HepG2 (cell line): ENCODE measurements at regions not wholly inside any gene's neighbourhood (a gene's known extent, or its start where the extent isn't known, plus 50 kb on each side); places are given as distances from the start of the nearest gene placed in this dataset.

Experiments
- ATF2 ChIP-seq: sonication (generic); formaldehyde crosslinking; IDR thresholded peaks from 2 replicates; pipeline ENCODE4 v1.4.0; 2020; ENCODE audit warnings: missing genetic modification reagents
- DMTF1 ChIP-seq: sonication (generic); formaldehyde crosslinking; IDR thresholded peaks from 2 replicates; pipeline ENCODE4 v1.4.0; 2020; ENCODE audit warnings: mild to moderate bottlenecking, missing genetic modification reagents
- HNRNPK ChIP-seq: fragments of 200-400 bp; formaldehyde crosslinking; IDR thresholded peaks from 2 replicates; pipeline ENCODE4 v1.6.1; 2018; ENCODE audit warnings: low read length, low read depth, moderate library complexity, mild to moderate bottlenecking; ENCODE audit not compliant: poor library complexity, severe bottlenecking
- NFAT5 ChIP-seq: sonication (generic); formaldehyde crosslinking; IDR thresholded peaks from 2 replicates; pipeline ENCODE4 v1.4.0; 2020; ENCODE audit warnings: missing genetic modification reagents
- PRMT3 ChIP-seq: sonication (generic); formaldehyde crosslinking; IDR thresholded peaks from 2 replicates; pipeline ENCODE4 v1.8.1; 2022; ENCODE audit warnings: low read depth, mild to moderate bottlenecking, moderate library complexity, missing genetic modification reagents, borderline replicate concordance
- SP2 ChIP-seq: sonication (generic); formaldehyde crosslinking; IDR thresholded peaks from 2 replicates; pipeline ENCODE4 v1.5.1; 2020; ENCODE audit warnings: mild to moderate bottlenecking, missing genetic modification reagents
- THRA ChIP-seq: sonication (generic); formaldehyde crosslinking; IDR thresholded peaks from 2 replicates; pipeline ENCODE4 v1.4.0; 2020; ENCODE audit warnings: missing genetic modification reagents, borderline replicate concordance
- TIGD3 ChIP-seq: sonication (generic); formaldehyde crosslinking; IDR thresholded peaks from 2 replicates; pipeline ENCODE4 v1.5.1; 2020; ENCODE audit warnings: mild to moderate bottlenecking, missing genetic modification reagents, borderline replicate concordance
- TOE1 ChIP-seq: sonication (generic); formaldehyde crosslinking; IDR thresholded peaks from 2 replicates; pipeline ENCODE4 v1.4.0; 2020; ENCODE audit warnings: mild to moderate bottlenecking, missing genetic modification reagents
- UBTF ChIP-seq: sonication (generic); formaldehyde crosslinking; IDR thresholded peaks from 2 replicates; pipeline ENCODE4 v1.4.0; 2020; ENCODE audit warnings: mild to moderate bottlenecking, missing genetic modification reagents
- ZNF20 ChIP-seq: sonication (generic); formaldehyde crosslinking; IDR thresholded peaks from 2 replicates; pipeline ENCODE4 v1.4.0; 2020; ENCODE audit warnings: mild to moderate bottlenecking, moderate library complexity, missing genetic modification reagents
- ZNF44 ChIP-seq: sonication (generic); formaldehyde crosslinking; IDR thresholded peaks from 2 replicates; pipeline ENCODE4 v1.5.1; 2020; ENCODE audit warnings: mild to moderate bottlenecking, missing genetic modification reagents
- ZNF768 ChIP-seq: sonication (generic); formaldehyde crosslinking; IDR thresholded peaks from 2 replicates; pipeline ENCODE4 v1.4.0; 2020; ENCODE audit warnings: missing genetic modification reagents

GRCh38 chr16:62298600-62298999 is 262.4 kb upstream of the CDH8 start (continued):
- TF ChIP-seq ZNF44 (CRISPR knock-in tag) (no peak), ATF2 (CRISPR knock-in tag) (no peak), TOE1 (CRISPR knock-in tag) (no peak), ZNF20 (CRISPR knock-in tag) (no peak), NFAT5 (CRISPR knock-in tag) (no peak), TIGD3 (CRISPR knock-in tag) (no peak), PRMT3 (CRISPR knock-in tag) (no peak), SP2 (CRISPR knock-in tag) (no peak), ZNF768 (CRISPR knock-in tag) (no peak), THRA (CRISPR knock-in tag) (no peak), DMTF1 (no peak), UBTF (CRISPR knock-in tag) (no peak), HNRNPK (no peak)
